IMR-90 (cell line): ENCODE measurements at regions not wholly inside any gene's neighbourhood (a gene's known extent, or its start where the extent isn't known, plus 50 kb on each side); places are given as distances from the start of the nearest gene placed in this dataset.

Experiments
- ATAC-seq: fragments of 200-7000 bp; cut with Tn5 transposase; 2 replicates; pipeline ENCODE4 v1.9.1; 2020; ENCODE audit warnings: low read depth, mild to moderate bottlenecking, moderate library complexity
- BruUV-seq: library from RNA; stranded (reverse); fragments of 400-500 nt; replicated peaks from 2 replicates; lab custom pipeline; 2021; lab: Mats Ljungman, UMichigan
- CTCF ChIA-PET: fragments of 300-600 bp; formaldehyde crosslinking; extraction: SDS; loops from one replicate; lab custom pipeline; 2021; ENCODE audit warnings: antibody characterized with exemption; lab: Yijun Ruan, JAX
- POLR2A ChIA-PET: fragments of 300-600 bp; sonication (Branson Sonifier 250); formaldehyde crosslinking; loops from one replicate; lab custom pipeline; 2022; ENCODE audit warnings: antibody characterized with exemption; ENCODE audit not compliant: unreplicated experiment; lab: Charles Lee
- DNase-seq: peaks from one replicate; pipeline ENCODE4 v3.0.0; 2013
- H2AFZ ChIP-seq: replicated peaks from 2 replicates; pipeline ENCODE3; 2013; ENCODE audit warnings: low read length, mild to moderate bottlenecking; ENCODE audit not compliant: poor library complexity
- H2AK5ac ChIP-seq: 2 replicates; pipeline ENCODE4 v1.6.1; 2013; ENCODE audit warnings: low read depth, low read length, inconsistent platforms
- H2AK9ac ChIP-seq: replicated peaks from 2 replicates; pipeline ENCODE3; 2013; ENCODE audit warnings: mild to moderate bottlenecking, low read depth, low read length, moderate library complexity; ENCODE audit not compliant: poor library complexity
- H2BK120ac ChIP-seq: 2 replicates; pipeline ENCODE4 v1.6.1; 2013; ENCODE audit warnings: low read depth, low read length, inconsistent platforms
- H2BK15ac ChIP-seq: 3 replicates; pipeline ENCODE4 v1.6.1; 2013; ENCODE audit warnings: low read depth, low read length, inconsistent platforms
- H2BK20ac ChIP-seq: 2 replicates; pipeline ENCODE4 v1.6.1; 2013; ENCODE audit warnings: low read depth, mild to moderate bottlenecking, inconsistent platforms, low read length, moderate library complexity
- H2BK5ac ChIP-seq: 2 replicates; pipeline ENCODE4 v1.6.1; 2013; ENCODE audit warnings: mild to moderate bottlenecking, low read depth, low read length, inconsistent platforms; ENCODE audit not compliant: poor library complexity, severe bottlenecking
- H3K14ac ChIP-seq: replicated peaks from 2 replicates; pipeline ENCODE4 v1.6.1; 2013; ENCODE audit warnings: low read depth, low read length, inconsistent platforms
- H3K18ac ChIP-seq: 2 replicates; pipeline ENCODE4 v1.6.1; 2013; ENCODE audit warnings: low read depth, low read length, control low read depth
- H3K23ac ChIP-seq: 2 replicates; pipeline ENCODE4 v1.6.1; 2013; ENCODE audit warnings: low read depth, low read length, inconsistent platforms
- H3K27ac ChIP-seq: 2 replicates; pipeline ENCODE4 v1.5.1; 2013; ENCODE audit warnings: mild to moderate bottlenecking, control low read depth, low read length; ENCODE audit not compliant: insufficient read depth
- H3K27me3 ChIP-seq: 2 replicates; pipeline ENCODE4 v1.6.1; 2013; ENCODE audit warnings: low read length; ENCODE audit not compliant: control insufficient read depth, insufficient read depth
- H3K36me3 ChIP-seq: 2 replicates; pipeline ENCODE4 v1.6.1; 2013; ENCODE audit warnings: low read length, mixed read lengths; ENCODE audit not compliant: control insufficient read depth, insufficient read depth
- H3K4ac ChIP-seq: 2 replicates; pipeline ENCODE4 v1.6.1; 2013; ENCODE audit warnings: low read depth, low read length, inconsistent platforms
- H3K4me1 ChIP-seq: 2 replicates; pipeline ENCODE4 v1.6.1; 2013; ENCODE audit warnings: low read length, mixed read lengths; ENCODE audit not compliant: control insufficient read depth, insufficient read depth
- H3K4me2 ChIP-seq: 2 replicates; pipeline ENCODE4 v1.6.1; 2013; ENCODE audit warnings: low read depth, mild to moderate bottlenecking, control low read depth, low read length, moderate library complexity
- H3K4me3 ChIP-seq: 2 replicates; pipeline ENCODE4 v1.5.1; 2013; ENCODE audit warnings: low read depth, mild to moderate bottlenecking, control low read depth, low read length, moderate library complexity; ENCODE audit not compliant: insufficient read depth
- H3K56ac ChIP-seq: 2 replicates; pipeline ENCODE4 v1.6.1; 2013; ENCODE audit warnings: low read length, inconsistent platforms; ENCODE audit not compliant: insufficient read depth; ENCODE audit errors: extremely low read depth
- H3K79me1 ChIP-seq, 2 experiments: 2 replicates each; pipeline ENCODE4 v1.6.1; 2013; ENCODE audit warnings: low read length in 2 of 2, inconsistent platforms in 1 of 2, low read depth in 1 of 2
- H3K9ac ChIP-seq: 2 replicates; pipeline ENCODE4 v1.6.1; 2013; ENCODE audit warnings: low read depth, low read length, control low read depth
- H3K9me1 ChIP-seq: 2 replicates; pipeline ENCODE4 v1.6.1; 2013; ENCODE audit warnings: low read length, inconsistent platforms; ENCODE audit not compliant: insufficient read depth
- H3K9me3 ChIP-seq: 2 replicates; pipeline ENCODE4 v1.6.1; 2013; ENCODE audit warnings: low read length; ENCODE audit not compliant: control insufficient read depth, insufficient read depth
- H4K20me1 ChIP-seq: 2 replicates; pipeline ENCODE4 v1.6.1; 2013; ENCODE audit warnings: low read length, inconsistent platforms; ENCODE audit not compliant: insufficient read depth
- H4K5ac ChIP-seq: 2 replicates; pipeline ENCODE4 v1.6.1; 2013; ENCODE audit warnings: mild to moderate bottlenecking, low read depth, low read length, control low read depth
- H4K8ac ChIP-seq, 2 experiments: 2 replicates each; pipeline ENCODE4 v1.6.1; 2013; ENCODE audit warnings: low read depth in 2 of 2, low read length in 2 of 2, control low read depth in 1 of 2, inconsistent platforms in 1 of 2
- H4K91ac ChIP-seq: 2 replicates; pipeline ENCODE4 v1.6.1; 2013; ENCODE audit warnings: low read depth, low read length, inconsistent platforms; ENCODE audit not compliant: insufficient read depth
- BHLHE40 ChIP-seq: fragments of 150-350 bp; IDR thresholded peaks from 2 replicates; pipeline ENCODE4 v1.6.1; 2016; ENCODE audit warnings: mild to moderate bottlenecking, low read depth, low read length
- CEBPB ChIP-seq: IDR thresholded peaks from 2 replicates; pipeline ENCODE4 v1.6.1; 2012; ENCODE audit warnings: low read depth, low read length, improper control_type of control experiment
- CHD1 ChIP-seq: IDR thresholded peaks from 2 replicates; pipeline ENCODE4 v1.6.1; 2012; ENCODE audit warnings: low read depth, low read length, improper control_type of control experiment
- FOS ChIP-seq: fragments of 150-350 bp; IDR thresholded peaks from 2 replicates; pipeline ENCODE4 v1.6.1; 2016; ENCODE audit warnings: low read depth, low read length
- MAFK ChIP-seq: IDR thresholded peaks from 2 replicates; pipeline ENCODE4 v1.6.1; 2012; ENCODE audit warnings: low read depth, low read length, improper control_type of control experiment
- MAZ ChIP-seq: IDR thresholded peaks from 2 replicates; pipeline ENCODE4 v1.6.1; 2012; ENCODE audit warnings: low read depth, mild to moderate bottlenecking, low read length, improper control_type of control experiment, moderate library complexity, borderline replicate concordance
- MXI1 ChIP-seq: IDR thresholded peaks from 2 replicates; pipeline ENCODE4 v1.6.1; 2012; ENCODE audit warnings: low read depth, mild to moderate bottlenecking, low read length, moderate library complexity, borderline replicate concordance
- NFE2L2 ChIP-seq: fragments of 150-350 bp; IDR thresholded peaks from 2 replicates; pipeline ENCODE4 v1.6.1; 2016; ENCODE audit warnings: low read depth, mild to moderate bottlenecking, low read length
- POLR2A ChIP-seq: IDR thresholded peaks from 2 replicates; pipeline ENCODE4 v1.6.1; 2012; ENCODE audit warnings: mild to moderate bottlenecking, low read depth, low read length
- RAD21 ChIP-seq: IDR thresholded peaks from 2 replicates; pipeline ENCODE4 v1.6.1; 2012; ENCODE audit warnings: low read length, improper control_type of control experiment
- RCOR1 ChIP-seq: IDR thresholded peaks from 2 replicates; pipeline ENCODE4 v1.6.1; 2012; ENCODE audit warnings: mild to moderate bottlenecking, low read length, improper control_type of control experiment; ENCODE audit not compliant: insufficient replicate concordance
- RFX5 ChIP-seq: IDR thresholded peaks from 2 replicates; pipeline ENCODE4 v1.8.0; 2012; ENCODE audit warnings: low read depth, mild to moderate bottlenecking, low read length, moderate library complexity
- SMC3 ChIP-seq: fragments of 150-350 bp; IDR thresholded peaks from 2 replicates; pipeline ENCODE4 v1.6.1; 2016; ENCODE audit warnings: low read depth, mild to moderate bottlenecking, antibody characterized with exemption, low read length, moderate library complexity
- WGBS, 2 experiments: methylation state at CpG; one replicate each; pipeline versions ENCODE4 v1.1.5 to v1.1.7; 2013; ENCODE audit warnings: missing lambda C conversion rate in 2 of 2; ENCODE audit not compliant: insufficient read length in 1 of 2; ENCODE audit errors: extremely low coverage in 2 of 2; 5-methylcytosine and 5-hydroxymethylcytosine counted together
- dilution Hi-C: fragments of 300-500 bp; cut with HindIII; formaldehyde crosslinking; loops from one replicate; pipeline ENCODE4 v1.14.3; 2018; ENCODE audit warnings: low sequenced_read_pairs; ENCODE audit not compliant: unreplicated experiment
- in situ Hi-C: fragments of 300-500 bp; cut with MboI; formaldehyde crosslinking; loops from 3 replicates; pipeline ENCODE4 v1.14.3; 2019; ENCODE audit warnings: low sequenced_read_pairs, inconsistent platforms, mixed read lengths
- intact Hi-C: fragments of 100-400 bp; cut with micrococcal nuclease; formaldehyde crosslinking; loops from 2 replicates; pipeline ENCODE4 v1.10.0; 2022
- TF ChIP-seq, protein P1 (sequence below): fragments of 150-350 bp; IDR thresholded peaks from 2 replicates; pipeline ENCODE4 v1.6.1; 2016; ENCODE audit warnings: low read depth, mild to moderate bottlenecking, low read length, moderate library complexity, borderline replicate concordance
- TF ChIP-seq, protein P2 (sequence below): conservative IDR thresholded peaks from 2 replicates; pipeline ENCODE4 v1.5.1; 2012; ENCODE audit warnings: mild to moderate bottlenecking, low read depth, low read length, improper control_type of control experiment

DNA sequence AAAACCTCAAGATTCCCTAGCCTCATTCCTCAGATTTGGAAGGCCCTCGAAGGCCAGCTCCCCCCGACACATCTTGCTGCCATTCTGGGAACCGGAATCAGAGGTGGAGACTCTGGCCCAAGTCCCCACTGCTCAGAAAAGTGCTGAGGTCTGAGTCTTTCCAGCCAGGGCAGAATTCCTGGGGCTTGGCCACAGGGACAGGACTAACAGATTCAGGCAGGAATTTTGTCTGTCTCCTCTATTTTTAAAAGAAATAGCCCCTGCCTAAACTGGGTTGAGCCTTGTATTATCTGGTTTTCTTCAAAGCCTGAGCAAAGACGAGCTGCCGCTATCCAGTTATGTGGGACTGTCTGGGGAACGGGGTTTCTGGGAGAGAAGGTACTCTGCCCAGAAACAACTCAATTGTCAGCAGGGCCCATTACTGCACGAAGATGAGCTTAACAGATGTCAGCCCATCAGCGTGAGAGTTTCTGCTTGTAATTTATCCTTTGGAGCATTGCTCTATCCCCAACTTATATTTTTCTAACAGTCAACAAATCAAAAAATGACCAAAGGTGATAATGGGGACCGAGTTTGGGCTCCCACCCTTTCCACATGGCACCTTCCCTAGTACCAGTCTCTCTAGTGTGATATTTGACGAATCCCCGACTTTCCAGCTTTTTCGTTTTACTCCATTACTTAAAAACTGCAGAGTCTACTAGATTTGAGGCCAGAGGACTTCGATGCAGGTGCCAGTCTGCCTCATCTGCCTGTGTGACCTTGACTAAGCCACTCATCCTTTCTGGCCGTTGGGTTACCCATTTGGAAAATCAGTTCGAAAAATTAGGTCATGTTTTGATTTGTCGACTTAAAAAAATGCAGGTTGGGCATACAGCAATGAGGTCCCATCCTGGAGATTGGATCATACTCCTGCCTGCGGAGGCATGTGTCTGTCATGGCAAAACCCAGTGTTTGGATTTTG lies 110.9 kb downstream of the WDR11 start:
- H2BK20ac ChIP-seq: no peak overlapping the region
- H4K20me1 ChIP-seq: no peaks in the 10 kb centered on the region
- POLR2A ChIA-PET: no interaction called here
- WGBS, 2 experiments: 72% methylated on average over 3 of the region's 17 CpGs; no CpG with 5 or more reads in 1 of the 2 experiments
- no peaks in the 10 kb centered on the region for H3K4me1 ChIP-seq
- H4K91ac ChIP-seq: no peak overlapping the region
- no peak overlapping the region for H2BK120ac ChIP-seq
- no peak overlapping the region for H3K56ac ChIP-seq
- dilution Hi-C loops (no loop called here), in situ Hi-C loops (no loop called here), intact Hi-C loops (no loop called here)
- H4K8ac ChIP-seq: no peak overlapping the region
- H3K9me1 ChIP-seq: no peaks in the 10 kb centered on the region
- no peaks in the 10 kb centered on the region for H3K9me3 ChIP-seq
- CTCF ChIA-PET: no interaction called here
- no peak overlapping the region for H2BK5ac ChIP-seq
- DNase-seq: no peak
- no peak for ATAC-seq
- H3K27ac ChIP-seq: no peak overlapping the region
- H3K18ac ChIP-seq: no peak overlapping the region
- no peak overlapping the region for H3K9ac ChIP-seq
- no TSS peak for BruUV-seq
- no peak overlapping the region for H3K23ac ChIP-seq
- no peak overlapping the region for H2AK9ac ChIP-seq
- H2BK15ac ChIP-seq: no peak overlapping the region
- no peak overlapping the region for H3K4me3 ChIP-seq
- H2AFZ ChIP-seq: no peak overlapping the region
- H3K14ac ChIP-seq: no peak overlapping the region
- H3K4ac ChIP-seq: no peak overlapping the region
- no peaks in the 10 kb centered on the region for H3K27me3 ChIP-seq
- no peak overlapping the region for H2AK5ac ChIP-seq
- H3K79me1 ChIP-seq: no peaks in the 10 kb centered on the region
- H3K36me3 ChIP-seq: no peaks in the 10 kb centered on the region
- H3K4me2 ChIP-seq: no peak overlapping the region
- H4K5ac ChIP-seq: no peak overlapping the region
- no peak for TF ChIP-seq MXI1
- TF ChIP-seq BHLHE40: no peak
- no peak for TF ChIP-seq MAZ
- no peak for TF ChIP-seq NFE2L2
- no peak for TF ChIP-seq RCOR1
- no peak for TF ChIP-seq FOS
- TF ChIP-seq, protein P1, sequence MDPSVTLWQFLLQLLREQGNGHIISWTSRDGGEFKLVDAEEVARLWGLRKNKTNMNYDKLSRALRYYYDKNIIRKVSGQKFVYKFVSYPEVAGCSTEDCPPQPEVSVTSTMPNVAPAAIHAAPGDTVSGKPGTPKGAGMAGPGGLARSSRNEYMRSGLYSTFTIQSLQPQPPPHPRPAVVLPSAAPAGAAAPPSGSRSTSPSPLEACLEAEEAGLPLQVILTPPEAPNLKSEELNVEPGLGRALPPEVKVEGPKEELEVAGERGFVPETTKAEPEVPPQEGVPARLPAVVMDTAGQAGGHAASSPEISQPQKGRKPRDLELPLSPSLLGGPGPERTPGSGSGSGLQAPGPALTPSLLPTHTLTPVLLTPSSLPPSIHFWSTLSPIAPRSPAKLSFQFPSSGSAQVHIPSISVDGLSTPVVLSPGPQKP: no peak
- no peak for TF ChIP-seq MAFK
- TF ChIP-seq RAD21: no peak
- TF ChIP-seq, protein P2, sequence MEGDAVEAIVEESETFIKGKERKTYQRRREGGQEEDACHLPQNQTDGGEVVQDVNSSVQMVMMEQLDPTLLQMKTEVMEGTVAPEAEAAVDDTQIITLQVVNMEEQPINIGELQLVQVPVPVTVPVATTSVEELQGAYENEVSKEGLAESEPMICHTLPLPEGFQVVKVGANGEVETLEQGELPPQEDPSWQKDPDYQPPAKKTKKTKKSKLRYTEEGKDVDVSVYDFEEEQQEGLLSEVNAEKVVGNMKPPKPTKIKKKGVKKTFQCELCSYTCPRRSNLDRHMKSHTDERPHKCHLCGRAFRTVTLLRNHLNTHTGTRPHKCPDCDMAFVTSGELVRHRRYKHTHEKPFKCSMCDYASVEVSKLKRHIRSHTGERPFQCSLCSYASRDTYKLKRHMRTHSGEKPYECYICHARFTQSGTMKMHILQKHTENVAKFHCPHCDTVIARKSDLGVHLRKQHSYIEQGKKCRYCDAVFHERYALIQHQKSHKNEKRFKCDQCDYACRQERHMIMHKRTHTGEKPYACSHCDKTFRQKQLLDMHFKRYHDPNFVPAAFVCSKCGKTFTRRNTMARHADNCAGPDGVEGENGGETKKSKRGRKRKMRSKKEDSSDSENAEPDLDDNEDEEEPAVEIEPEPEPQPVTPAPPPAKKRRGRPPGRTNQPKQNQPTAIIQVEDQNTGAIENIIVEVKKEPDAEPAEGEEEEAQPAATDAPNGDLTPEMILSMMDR: no peak
- no peak for TF ChIP-seq POLR2A
- no peak for TF ChIP-seq RFX5
- TF ChIP-seq CHD1: no peak
- no peak for TF ChIP-seq CEBPB
- no peak for TF ChIP-seq SMC3
